ENCODE measurements at regions not wholly inside any gene's neighbourhood (a gene's known extent, or its start where the extent isn't known, plus 50 kb on each side); places are given as distances from the start of the nearest gene placed in this dataset.

DNA sequence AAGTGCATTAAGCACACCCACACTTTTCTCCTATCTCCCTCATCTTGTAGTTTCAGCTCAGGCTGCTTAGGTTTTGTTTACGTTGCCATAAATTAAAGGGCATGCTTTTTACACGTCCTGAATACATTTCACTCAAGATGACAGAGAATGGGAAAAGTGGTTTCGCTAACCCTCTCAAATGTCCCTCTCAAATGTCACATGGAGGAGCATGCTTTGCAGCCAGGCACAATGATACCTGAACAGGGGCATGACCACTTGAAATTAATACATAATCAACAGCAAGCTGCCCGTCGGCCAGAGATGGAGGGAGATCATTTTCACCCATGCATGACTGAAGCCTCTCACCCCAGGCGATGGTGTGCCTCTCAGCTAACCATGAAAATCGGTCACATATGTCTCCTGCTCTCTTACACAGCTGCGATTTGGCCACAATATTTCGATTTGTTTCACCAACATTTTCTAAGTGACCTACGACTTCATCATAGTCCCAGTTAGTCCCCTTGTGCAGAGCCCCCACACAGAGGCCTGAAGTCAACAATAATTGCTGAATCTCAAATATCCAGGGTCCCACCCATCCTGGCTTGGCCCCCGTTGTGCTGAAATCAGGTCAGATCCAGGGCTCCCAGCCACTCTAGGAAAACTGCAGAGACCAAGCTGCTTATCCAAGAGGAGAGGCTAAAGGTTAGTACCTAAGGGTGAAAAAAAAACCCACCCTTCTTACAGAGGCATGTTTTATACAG, 373.9 kb upstream of the NFE2L3 start:
- no peak for DNase-seq (ENCODE audit: low spot score)

- DNase-seq (ENCODE audit: low spot score), result no peak
Observed at GRCh38 chr7:25779002-25779546, 372.9 kb upstream of the NFE2L3 start.

DNA sequence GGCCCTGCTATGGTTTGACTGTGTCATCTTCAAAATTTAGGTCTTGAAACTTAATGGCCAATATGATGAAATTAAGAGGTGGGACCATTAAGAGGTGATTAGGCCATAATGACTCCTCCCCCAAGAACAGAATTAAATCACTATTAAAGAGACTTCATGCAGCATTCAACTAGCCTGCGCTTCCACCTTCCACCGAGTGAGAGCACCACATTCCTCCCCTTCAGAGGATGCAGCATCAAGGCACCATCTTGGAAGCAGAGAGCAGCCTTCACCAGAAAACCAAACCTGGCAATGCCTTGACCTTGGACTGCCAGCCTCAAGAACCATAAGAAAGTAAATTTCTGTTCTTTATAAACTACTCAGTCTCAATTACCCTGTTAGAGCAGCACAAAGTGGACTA, 371.1 kb upstream of the NFE2L3 start:
- no peak for DNase-seq (ENCODE audit: low spot score)

- DNase-seq (ENCODE audit: low spot score), result no peak
Observed at GRCh38 chr7:25781704-25782103, 370.3 kb upstream of the NFE2L3 start.

GRCh38 chr7:25786936-25787335, 365.1 kb upstream of the NFE2L3 start:
- no peak for DNase-seq (ENCODE audit: low spot score)

DNA sequence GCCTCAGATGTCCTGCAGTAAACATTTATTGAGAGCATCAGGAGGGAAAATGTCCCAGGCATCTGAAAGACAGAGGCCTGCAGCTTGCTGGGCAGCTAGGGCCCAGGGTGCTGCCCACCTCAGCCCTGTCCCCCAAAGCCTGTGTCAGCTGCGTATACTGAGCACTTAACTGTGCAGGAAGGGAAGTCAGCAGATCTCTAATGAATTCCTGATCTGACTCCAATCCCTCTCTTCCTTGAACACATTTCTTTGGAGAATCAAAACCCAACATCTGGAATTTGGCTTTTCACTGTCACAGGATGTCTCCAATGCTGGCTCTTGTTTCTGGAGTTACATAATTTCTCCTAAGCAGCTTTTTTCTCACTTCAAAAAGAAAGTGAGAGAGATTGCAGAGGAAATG, 364.7 kb upstream of the NFE2L3 start:
- peak; percentile 11 for DNase-seq (ENCODE audit: low spot score)

DNA sequence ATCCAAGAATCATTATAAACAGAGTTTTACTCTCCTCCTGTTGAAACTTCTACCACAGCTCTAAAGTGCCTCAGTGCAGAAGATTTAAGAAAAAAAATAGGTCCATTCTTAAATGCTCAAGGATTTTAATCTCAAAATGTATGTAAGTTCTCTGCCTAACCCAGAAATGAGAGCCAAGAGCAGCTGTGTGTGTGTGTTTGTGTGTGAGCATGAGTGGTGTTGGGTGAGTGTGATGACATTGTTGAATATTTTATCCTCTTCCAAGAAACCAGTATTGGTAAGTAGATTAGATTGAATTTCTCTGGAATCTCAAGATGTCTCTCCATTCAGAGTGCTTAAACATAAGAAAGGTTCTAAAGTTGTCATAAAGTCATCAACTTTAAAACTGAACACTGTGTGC, 363.6 kb upstream of the NFE2L3 start:
- DNase-seq (ENCODE audit: low spot score), result no peak

DNA sequence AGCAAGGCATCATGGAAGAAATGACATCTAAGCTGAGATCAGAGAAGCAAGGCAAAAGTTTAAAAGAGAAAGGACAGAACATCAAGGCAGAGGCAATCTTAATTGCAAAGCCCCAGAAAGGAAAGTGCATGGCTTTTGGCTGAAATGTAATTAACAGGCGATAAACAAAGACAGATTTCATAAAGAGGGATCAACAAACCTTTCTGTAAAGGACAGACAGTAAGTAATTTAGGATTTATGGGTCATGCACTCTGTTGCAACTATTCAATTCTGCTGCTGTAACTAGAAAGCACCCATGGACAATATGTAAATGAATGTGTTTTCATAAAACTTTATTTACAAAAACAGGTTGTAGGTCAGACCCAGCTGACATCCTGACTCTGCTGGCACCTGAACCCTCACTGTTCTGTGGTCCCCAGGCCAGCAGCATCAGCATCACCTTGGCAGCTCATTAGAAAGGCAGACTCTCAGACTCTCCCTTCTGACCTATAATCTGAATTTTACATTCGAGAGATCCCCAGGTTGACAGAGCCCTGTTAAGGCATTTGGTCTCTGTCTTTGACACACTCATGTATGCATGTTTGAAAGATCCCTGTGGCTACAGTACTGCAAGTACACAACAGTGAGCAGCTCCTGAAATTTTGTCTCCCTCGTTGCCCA, 362.9 kb upstream of the NFE2L3 start:
- DNase-seq (ENCODE audit: low spot score), result no peak

- no peak for DNase-seq (ENCODE audit: low spot score)
Observed at GRCh38 chr7:25789701-25790640, 362.0 kb upstream of the NFE2L3 start.

GRCh38 chr7:25790963-25791362, 361.0 kb upstream of the NFE2L3 start:
- DNase-seq (ENCODE audit: low spot score), result no peak

DNA sequence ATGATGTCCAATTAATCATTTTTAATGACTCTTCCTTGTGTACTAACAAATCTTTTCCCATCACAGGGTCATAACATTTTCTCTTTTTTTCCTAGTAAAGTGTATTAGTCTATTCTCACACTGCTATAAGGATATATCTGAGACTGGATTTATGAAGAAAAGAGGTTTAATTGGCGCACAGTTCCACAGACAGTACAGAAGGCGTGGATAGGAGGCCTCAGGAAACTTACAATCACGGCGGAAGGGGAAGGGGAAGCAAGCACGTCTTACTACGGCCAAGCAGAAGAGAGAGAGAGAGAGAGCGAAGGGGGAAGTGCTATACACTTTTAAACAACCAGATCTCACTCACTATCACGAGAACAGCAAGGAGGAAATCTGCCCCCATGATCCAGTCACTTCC, 359.4 kb upstream of the NFE2L3 start:
- no peak for DNase-seq (ENCODE audit: low spot score)

DNA sequence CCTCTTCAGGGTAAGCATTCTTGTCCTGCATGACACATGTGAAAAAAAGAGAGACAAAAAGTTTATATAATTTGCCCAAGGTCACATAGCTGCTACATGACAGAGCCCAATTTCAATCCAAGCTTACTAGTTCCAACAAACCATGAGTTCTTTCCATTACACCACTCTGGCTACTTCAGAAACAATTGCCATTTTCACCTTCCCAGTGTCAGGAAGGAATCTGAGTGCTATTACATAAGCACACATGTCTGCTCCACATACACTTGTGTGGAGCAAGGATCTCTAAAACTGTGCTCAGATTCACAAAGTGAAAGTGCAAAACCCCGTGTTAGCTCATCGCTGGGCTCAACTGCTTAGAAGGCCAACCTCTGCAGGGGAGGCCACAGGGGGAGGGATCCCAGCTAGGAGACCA, 356.2 kb upstream of the NFE2L3 start:
- DNase-seq (ENCODE audit: low spot score), result peak; percentile 18

GRCh38 chr7:25798344-25798743, 353.7 kb upstream of the NFE2L3 start:
- DNase-seq (ENCODE audit: low spot score), result no peak

DNA sequence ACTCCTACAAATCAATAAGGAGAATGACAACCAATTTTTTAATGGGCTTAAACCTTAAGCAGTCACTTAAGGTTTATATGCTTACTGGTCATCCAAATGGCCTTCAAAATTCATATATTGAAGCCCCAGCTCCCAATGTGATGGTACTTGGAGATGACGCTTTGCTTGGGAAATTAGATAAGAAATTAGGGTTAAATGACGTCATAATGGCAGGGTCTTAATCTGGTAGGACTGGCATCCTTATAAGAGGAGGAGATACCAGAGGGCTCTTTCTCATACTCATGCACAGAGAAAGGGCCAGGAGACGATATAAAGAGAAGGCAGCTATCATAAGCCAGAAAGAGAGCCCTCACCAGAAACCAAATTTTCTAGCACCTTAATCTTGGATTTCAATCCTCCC, 350.8 kb upstream of the NFE2L3 start:
- no peak for DNase-seq (ENCODE audit: low spot score)

GRCh38 chr7:25802057-25802456, 349.9 kb upstream of the NFE2L3 start:
- no peak for DNase-seq (ENCODE audit: low spot score)

DNA sequence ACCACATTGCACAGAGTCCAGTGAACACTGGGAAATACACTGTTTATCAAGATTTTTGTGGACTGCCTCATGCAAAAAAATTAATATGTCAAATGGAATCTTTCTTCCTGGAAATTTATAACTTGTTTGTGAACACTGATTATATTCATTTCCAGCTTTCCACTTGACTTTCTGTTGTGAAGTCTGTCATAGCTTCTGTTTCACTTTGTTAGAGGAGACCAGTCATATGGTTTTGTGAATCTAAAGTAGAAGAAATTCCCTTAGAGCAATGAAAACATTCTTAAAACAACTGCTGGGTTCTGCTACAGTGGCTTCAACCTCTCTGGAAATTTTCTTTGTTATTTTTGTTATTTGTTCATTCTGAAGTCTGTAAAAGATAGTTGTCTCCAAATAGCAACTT, 349.5 kb upstream of the NFE2L3 start:
- DNase-seq (ENCODE audit: low spot score), result no peak

- no peak for DNase-seq (ENCODE audit: low spot score)
Observed at GRCh38 chr7:25803117-25803887, 348.7 kb upstream of the NFE2L3 start.

GRCh38 chr7:25804154-25804553, 347.8 kb upstream of the NFE2L3 start:
- no peak for DNase-seq (ENCODE audit: low spot score)

DNA sequence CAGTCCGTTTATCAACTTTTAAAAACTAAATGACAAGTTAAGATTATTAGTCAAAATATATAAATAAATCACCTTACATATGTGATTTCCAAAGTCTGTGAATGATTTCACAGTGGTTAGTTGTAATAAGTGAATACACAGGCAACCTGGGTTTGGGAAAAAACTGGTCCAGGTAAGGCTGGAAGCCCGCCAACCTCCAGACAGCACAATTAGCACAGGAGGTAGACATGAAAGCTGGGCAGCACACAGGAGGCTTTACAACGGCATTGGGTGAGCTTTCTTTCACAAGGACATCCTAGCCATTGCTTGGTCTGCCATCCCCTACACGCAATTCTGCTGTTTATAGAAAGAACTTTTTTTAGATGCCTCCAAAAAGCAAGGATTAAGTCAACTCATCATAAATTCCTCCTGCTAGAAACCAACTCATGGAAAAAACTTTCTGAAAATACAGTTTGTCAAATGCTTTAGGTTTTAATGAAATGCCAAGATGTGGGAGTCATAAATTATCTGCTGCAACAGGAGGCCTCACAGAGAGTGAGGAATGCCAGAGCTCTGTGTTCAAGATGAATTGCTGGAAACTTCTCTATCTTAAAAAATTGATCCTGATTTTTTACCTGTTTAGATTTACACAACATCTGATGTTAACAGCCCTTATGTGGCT, 346.8 kb upstream of the NFE2L3 start:
- no peak for DNase-seq (ENCODE audit: low spot score)

DNA sequence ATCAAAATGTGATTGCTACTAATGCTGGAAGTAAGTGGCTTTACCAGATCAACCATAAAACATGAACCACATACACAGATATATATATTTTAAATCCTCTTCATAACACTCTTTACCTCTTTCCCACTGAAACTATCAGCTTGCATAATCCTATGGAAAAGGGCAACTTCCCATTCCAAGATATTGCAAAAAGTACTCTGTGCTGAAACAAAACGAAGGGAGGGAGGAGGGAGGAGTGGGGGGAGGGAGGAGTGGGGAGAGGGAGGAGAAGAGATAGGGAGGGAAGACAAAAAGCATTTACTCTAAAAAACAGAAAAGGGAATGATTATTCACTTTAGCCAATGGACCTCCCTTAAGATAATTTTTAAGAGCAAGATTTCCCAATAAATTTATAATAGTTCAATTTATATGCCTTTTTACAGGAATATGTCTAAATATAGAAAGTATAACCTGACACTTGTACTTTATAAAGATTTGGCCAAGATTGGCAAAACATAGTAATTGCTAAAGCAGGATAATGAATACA, 344.8 kb upstream of the NFE2L3 start:
- no peak for DNase-seq (ENCODE audit: low spot score)

DNA sequence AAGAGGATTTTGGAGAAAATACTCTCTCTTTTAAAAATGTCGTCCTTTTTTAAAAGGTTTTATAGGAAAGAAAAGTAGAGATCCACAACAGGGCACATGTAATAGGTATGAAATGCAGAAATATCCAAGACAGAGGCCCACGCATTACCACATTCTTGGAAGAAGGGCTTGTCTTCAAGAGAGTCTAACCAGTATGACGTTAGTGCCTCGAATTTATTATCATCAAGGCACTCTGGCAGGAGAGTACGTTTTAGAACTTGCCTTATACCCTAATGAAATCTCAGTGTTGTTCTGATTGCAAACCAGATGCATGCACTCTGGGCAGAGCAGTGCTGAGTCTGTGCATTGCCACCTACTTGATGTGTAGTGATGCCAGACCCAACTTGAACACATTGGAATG, 342.6 kb upstream of the NFE2L3 start:
- no peak for DNase-seq (ENCODE audit: low spot score)
